ENCODE measurements at regions not wholly inside any gene's neighbourhood (a gene's known extent, or its start where the extent isn't known, plus 50 kb on each side); places are given as distances from the start of the nearest gene placed in this dataset.
"Not testable (repeated sequence)": the region's sequence is repeated elsewhere in the genome, so short reads cannot be mapped to it uniquely, and the experiment has no call there.

DNA sequence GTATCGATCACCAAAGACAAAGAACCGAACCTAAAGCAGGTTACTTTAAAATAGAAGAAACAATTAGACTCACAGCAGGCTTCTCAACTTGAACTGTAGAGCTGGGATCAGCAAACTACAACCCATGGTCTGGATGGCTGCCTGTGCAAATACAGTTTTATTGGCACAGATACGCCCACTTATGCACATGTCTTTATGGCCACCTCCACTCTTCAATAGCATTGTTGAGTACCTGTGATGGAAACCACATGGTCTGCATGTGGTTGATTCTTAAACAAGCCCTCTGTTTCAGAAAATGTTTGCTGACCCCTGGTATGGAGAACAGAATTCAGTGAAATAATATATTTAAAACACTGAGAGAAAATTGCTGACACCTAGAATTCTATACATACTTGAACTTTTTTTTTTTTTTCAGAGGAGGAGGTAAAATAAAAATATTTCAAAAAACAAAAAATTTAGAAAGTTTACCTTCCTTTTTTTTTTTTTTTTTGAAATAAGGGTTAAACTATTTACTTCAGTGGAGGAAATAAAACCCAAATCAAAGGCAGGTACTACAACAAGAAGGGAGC lies 263.8 kb upstream of the ATP10A start:
- DNase-seq (ENCODE audit: low spot score): no peak
- no peak for ATAC-seq (ENCODE audit: low FRiP score)
- TF ChIP-seq CTCF (IDR thresholded peaks at IDR 0.05): no peak

DNA sequence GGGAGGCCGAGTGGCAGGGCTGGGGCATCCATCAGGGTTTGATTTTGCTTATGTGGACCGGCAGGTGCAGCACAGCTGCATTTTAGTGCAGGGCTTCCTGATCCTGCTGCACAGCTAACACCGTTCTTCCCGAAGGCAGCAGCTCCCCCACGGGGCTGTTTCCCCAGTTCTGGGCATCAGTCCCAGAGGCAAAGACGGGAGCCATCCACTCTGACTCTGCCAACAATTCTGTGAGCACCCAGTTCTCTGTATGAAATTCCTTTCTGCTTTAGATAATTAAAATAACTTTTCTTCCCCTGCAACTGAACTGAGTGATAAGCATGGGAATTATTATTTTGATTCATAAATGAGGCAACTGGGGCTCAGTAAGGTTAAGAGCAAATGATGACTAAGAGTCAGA lies 262.9 kb upstream of the ATP10A start:
- no peak for TF ChIP-seq CTCF (IDR thresholded peaks at IDR 0.05)
- DNase-seq (ENCODE audit: low spot score): no peak
- peak; percentile 79 for ATAC-seq (ENCODE audit: low FRiP score)

DNA sequence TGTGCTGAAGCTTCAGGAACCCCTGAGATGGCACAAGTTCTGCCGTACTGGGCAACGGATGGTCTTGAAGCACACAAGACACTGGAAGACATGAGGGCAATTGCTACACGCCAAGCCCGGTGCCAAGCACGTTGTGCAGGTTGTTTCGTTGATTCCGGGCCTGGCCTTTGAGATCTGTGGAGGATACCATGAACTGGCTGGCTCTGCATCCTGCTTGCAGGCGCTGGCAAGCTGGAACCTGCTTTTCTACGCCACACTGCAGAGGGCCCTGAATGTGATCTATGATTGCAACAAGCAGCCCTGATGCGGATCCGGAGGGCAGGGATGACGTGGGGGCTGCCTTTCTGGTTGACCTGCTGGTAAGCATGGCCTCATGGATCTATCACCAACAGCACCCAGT lies 262.5 kb upstream of the ATP10A start:
- no peak for TF ChIP-seq CTCF (IDR thresholded peaks at IDR 0.05)
- DNase-seq (ENCODE audit: low spot score): no peak
- no peak for ATAC-seq (ENCODE audit: low FRiP score)

- DNase-seq (ENCODE audit: low spot score) (no peak), ATAC-seq (ENCODE audit: low FRiP score) (no peak)
- TF ChIP-seq CTCF (IDR thresholded peaks at IDR 0.05): no peak
Measured at GRCh38 chr15:26119322-26119721, 256.2 kb upstream of the ATP10A start.

- no peak for TF ChIP-seq CTCF (IDR thresholded peaks at IDR 0.05)
- no peak for ATAC-seq (ENCODE audit: low FRiP score)
- no peak for DNase-seq (ENCODE audit: low spot score)
Measured at GRCh38 chr15:26115229-26115943, 252.3 kb upstream of the ATP10A start.

- DNase-seq (ENCODE audit: low spot score); ATAC-seq (ENCODE audit: low FRiP score): not testable (repeated sequence)
Measured at GRCh38 chr15:26114128-26114527, 251.0 kb upstream of the ATP10A start.

DNA sequence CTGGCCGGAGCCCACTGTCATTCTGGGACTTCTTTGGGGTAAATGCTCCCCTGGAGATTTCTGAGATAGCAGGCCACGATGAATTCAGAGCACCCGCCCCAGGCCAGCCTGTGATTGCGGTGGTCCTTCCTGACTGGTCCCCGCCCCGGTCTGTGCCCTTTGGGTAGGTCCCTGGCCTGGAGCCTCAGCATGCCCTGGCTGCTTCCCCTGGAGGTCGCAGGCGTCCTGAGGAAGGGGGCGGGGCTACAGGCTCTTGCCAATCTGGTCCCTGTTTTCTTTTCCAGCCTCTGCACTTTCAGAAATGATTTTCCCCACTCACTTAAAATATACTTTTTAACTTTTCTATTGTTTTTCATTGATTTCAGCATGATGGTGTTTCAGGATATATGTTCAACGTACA lies 250.2 kb upstream of the ATP10A start:
- TF ChIP-seq CTCF (IDR thresholded peaks at IDR 0.05): no peak
- ATAC-seq (ENCODE audit: low FRiP score): no peak

More for the DNA sequence above, 250.2 kb upstream of the ATP10A start:
- no peak for DNase-seq (ENCODE audit: low spot score)
